ENCODE measurements at regions not wholly inside any gene's neighbourhood (a gene's known extent, or its start where the extent isn't known, plus 50 kb on each side); places are given as distances from the start of the nearest gene placed in this dataset.

GRCh38 chr20:56828402-56828801, 199.3 kb downstream of the TFAP2C start:
- in situ Hi-C loops (cut with MboI; ENCODE audit: low sequenced_read_pairs), result no loop called here

GRCh38 chr20:56829788-56830385, 200.8 kb downstream of the TFAP2C start:
- in situ Hi-C loops (cut with MboI; ENCODE audit: low sequenced_read_pairs), result no loop called here

- in situ Hi-C loops (cut with MboI; ENCODE audit: low sequenced_read_pairs), result no loop called here
Observed at GRCh38 chr20:56831795-56832194, 202.7 kb downstream of the TFAP2C start.

- in situ Hi-C loops (cut with MboI; ENCODE audit: low sequenced_read_pairs), result no loop called here
Observed at GRCh38 chr20:56833427-56833826, 204.3 kb downstream of the TFAP2C start.

GRCh38 chr20:56835829-56836550, 206.9 kb downstream of the TFAP2C start:
- in situ Hi-C loops (cut with MboI; ENCODE audit: low sequenced_read_pairs), result no loop called here

GRCh38 chr20:56839222-56839621, 210.1 kb downstream of the TFAP2C start:
- in situ Hi-C loops (cut with MboI; ENCODE audit: low sequenced_read_pairs), result no loop called here

- in situ Hi-C loops (cut with MboI; ENCODE audit: low sequenced_read_pairs), result no loop called here
Observed at GRCh38 chr20:56839786-56840185, 210.7 kb downstream of the TFAP2C start.

GRCh38 chr20:56840716-56841261, 211.7 kb downstream of the TFAP2C start:
- in situ Hi-C loops (cut with MboI; ENCODE audit: low sequenced_read_pairs), result no loop called here

GRCh38 chr20:56841346-56841908, 212.3 kb downstream of the TFAP2C start:
- in situ Hi-C loops (cut with MboI; ENCODE audit: low sequenced_read_pairs), result no loop called here

GRCh38 chr20:56842056-56842455, 212.9 kb downstream of the TFAP2C start:
- in situ Hi-C loops (cut with MboI; ENCODE audit: low sequenced_read_pairs), result no loop called here

- in situ Hi-C loops (cut with MboI; ENCODE audit: low sequenced_read_pairs), result no loop called here
Observed at GRCh38 chr20:56843386-56843785, 214.3 kb downstream of the TFAP2C start.

GRCh38 chr20:56843817-56844216, 214.7 kb downstream of the TFAP2C start:
- in situ Hi-C loops (cut with MboI; ENCODE audit: low sequenced_read_pairs), result no loop called here

- in situ Hi-C loops (cut with MboI; ENCODE audit: low sequenced_read_pairs), result no loop called here
Observed at GRCh38 chr20:56845546-56846086, 216.5 kb downstream of the TFAP2C start.

- in situ Hi-C loops (cut with MboI; ENCODE audit: low sequenced_read_pairs), result no loop called here
Observed at GRCh38 chr20:56848561-56848960, 219.5 kb downstream of the TFAP2C start.

- in situ Hi-C loops (cut with MboI; ENCODE audit: low sequenced_read_pairs), result no loop called here
Observed at GRCh38 chr20:56851552-56851951, 222.4 kb downstream of the TFAP2C start.

GRCh38 chr20:56855708-56856107, 226.6 kb downstream of the TFAP2C start:
- in situ Hi-C loops (cut with MboI; ENCODE audit: low sequenced_read_pairs), result no loop called here

GRCh38 chr20:56857950-56858349, 228.8 kb downstream of the TFAP2C start:
- in situ Hi-C loops (cut with MboI; ENCODE audit: low sequenced_read_pairs), result no loop called here

- in situ Hi-C loops (cut with MboI; ENCODE audit: low sequenced_read_pairs), result no loop called here
Observed at GRCh38 chr20:56859039-56859800, 230.1 kb downstream of the TFAP2C start.

GRCh38 chr20:56859801-56860261, 230.7 kb downstream of the TFAP2C start:
- in situ Hi-C loops (cut with MboI; ENCODE audit: low sequenced_read_pairs), result no loop called here

GRCh38 chr20:56860413-56860812, 231.3 kb downstream of the TFAP2C start:
- in situ Hi-C loops (cut with MboI; ENCODE audit: low sequenced_read_pairs), result no loop called here

GRCh38 chr20:56861590-56861989, 232.5 kb downstream of the TFAP2C start:
- in situ Hi-C loops (cut with MboI; ENCODE audit: low sequenced_read_pairs), result no loop called here
